HG02571 (cell line): ENCODE measurements at regions not wholly inside any gene's neighbourhood (a gene's known extent, or its start where the extent isn't known, plus 50 kb on each side); places are given as distances from the start of the nearest gene placed in this dataset.

Experiments
- ATAC-seq: cut with Tn5 transposase; IDR thresholded peaks from one replicate; pipeline ENCODE4 v1.9.1; 2021; ENCODE audit warnings: mild to moderate bottlenecking, moderate library complexity; ENCODE audit not compliant: unreplicated experiment

GRCh38 chrX:6783912-6784311 is 249.0 kb upstream of the VCX3A start:
- ATAC-seq: no peak

- no peak for ATAC-seq
These were observed 247.9 kb upstream of the VCX3A start for GRCh38 chrX:6782831-6783230.

- no peak for ATAC-seq
These were observed 243.9 kb upstream of the VCX3A start for GRCh38 chrX:6778544-6779503.

- ATAC-seq: no peak
These were observed 242.5 kb upstream of the VCX3A start for GRCh38 chrX:6777238-6778002.

GRCh38 chrX:6770936-6771335 is 236.0 kb upstream of the VCX3A start:
- ATAC-seq: no peak

DNA sequence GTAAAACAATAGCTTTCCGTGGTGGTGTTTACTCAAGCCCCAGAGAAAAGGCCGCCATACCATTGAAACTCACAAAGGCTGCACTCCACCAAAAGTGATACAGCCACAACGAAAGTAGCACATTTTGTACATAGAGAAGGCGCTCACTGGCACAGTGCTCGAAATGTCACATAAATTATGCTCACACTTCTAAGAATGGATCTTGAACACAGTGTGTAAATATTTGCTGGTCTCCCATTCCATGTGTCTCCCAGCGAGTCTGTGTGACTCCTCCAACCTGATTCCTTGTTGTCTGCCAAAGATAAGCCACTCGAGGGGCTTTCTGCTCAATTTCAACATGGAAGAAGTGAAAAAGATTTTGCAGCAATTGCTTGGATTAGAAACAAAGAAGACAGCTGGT is 234.0 kb upstream of the VCX3A start:
- no peak for ATAC-seq

DNA sequence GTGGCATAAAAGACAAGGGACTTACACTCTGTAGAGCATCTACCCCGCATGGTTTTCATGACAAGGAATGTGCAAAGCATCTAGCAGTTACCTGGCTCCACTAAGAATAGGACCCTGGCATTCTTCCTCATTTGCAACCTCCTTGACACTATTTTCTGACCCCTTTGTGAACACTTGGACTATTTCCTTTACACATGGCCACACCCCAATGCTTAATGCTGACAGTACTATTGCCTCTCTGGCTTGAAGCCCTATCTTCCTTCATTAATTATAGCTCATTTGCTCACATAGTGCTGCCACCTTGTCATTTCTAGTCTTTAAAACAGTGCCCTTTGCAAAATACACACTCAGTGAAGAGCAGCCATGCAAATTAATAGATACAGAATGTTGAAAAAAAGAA is 226.3 kb upstream of the VCX3A start:
- no peak for ATAC-seq

DNA sequence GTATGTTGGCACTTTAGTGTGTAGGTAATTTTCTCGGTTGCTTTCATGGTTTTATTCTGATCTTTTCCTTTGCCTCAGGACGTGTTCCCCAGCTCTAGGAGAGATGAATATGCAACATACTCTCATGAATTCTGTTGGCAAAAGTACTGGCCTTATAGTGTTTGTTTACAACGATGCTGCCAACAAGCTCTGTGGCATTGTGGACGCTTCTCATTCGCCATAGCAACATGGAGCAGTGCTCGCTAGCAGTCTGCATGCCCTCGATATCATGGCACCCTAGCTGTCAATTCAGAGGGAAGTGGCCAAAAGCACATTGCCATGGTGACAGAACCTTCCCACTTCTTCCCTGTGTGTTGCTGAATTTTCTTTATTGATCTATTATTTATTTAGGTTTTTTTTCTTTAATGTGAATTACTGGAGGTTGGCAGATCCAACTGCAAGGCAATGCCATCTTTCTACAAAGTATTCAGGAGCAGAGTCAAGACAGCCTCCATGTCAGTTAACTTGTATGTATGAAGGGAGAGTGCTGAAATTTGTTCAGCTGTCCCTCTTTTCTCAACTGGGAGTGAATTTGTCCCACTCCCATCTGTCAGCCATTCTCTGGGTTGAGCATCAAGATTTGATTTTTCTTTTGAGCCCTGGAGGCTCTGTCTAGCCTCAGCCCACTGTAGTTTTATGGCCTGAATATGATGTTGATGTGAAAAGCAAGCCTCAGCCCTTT is 224.9 kb upstream of the VCX3A start:
- no peak for ATAC-seq

DNA sequence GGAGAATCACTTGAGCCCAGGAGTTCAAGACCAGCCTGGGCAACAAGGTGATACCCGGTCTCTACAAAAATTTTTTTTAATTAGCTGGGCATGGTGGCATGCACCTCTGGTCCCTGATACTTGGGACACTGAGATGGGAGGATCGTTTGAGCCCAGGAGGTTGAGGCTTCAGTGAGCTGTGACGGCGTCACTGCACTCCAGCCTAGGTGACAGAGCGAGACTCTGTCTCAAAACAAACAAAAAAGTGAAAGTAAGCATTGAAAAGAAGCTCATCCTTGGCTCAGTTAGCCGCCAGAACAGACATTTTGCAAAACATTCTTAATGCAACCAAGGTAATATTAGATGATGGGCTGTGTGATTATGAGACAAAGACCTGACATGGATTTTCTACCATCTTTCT is 223.3 kb upstream of the VCX3A start:
- ATAC-seq: no peak

DNA sequence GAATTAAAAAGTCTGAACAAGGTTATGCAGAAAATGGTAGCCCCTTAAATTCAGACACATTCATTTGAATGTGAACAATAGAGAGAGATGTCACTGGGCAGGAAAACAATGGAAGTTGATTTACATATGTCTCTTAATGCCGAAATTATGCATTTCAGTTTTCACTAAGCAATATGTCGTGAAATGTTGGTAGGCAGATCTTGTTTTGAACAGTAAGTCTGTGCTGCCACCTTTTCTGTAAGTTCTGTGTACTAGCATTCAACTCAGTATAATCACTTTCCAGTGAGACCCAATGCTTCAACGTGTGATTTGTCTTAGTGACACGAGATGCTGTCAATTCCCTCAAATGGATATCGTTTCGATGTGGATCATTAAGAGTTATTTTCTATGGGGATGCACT is 222.7 kb upstream of the VCX3A start:
- no peak for ATAC-seq

- no peak for ATAC-seq
These were observed 213.7 kb upstream of the VCX3A start for GRCh38 chrX:6748595-6748994.

DNA sequence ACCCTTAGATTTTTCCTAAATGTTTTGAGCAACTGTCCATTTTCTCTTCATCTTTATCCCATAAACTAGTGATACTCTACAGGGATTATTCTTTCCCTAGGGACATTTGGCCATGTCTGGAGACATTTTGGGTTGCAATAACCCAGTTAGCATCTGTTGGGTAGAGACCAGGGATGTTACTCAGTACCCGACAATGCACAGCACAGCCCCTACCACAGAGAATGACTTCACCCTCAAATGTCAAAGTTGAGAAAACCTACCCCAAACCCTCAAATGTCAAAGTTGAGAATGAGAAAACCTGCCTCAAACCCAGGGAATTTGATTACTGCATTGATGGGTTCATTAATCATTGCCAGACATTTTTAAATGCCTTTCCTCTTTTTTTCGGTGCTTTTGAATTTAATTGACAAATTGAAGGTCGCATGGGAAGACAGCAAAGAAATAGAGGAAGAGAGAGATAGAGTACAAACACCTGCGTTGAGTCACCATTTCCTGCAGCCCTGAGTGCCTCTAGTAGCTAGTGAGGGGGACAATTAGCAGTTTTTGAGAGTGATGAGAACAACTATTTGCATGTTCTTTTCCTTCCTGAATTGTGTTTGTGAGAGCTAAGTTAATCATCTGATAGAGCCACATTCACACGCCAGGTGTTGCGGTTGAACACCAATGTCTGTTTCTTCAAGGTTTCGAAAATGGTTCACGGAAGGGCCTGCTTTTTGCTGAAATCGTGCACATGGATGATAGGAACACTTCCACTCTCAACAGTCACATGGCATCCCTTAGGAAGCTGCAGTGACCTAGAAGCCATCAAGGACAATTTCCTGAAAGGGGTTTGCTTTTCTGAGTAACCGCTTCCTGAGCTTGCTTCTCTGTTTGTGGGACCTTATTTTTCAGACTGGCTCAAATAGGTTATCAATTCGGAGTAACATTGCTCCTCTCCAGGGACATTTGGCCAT is 203.9 kb upstream of the VCX3A start:
- peak; percentile 97 for ATAC-seq

DNA sequence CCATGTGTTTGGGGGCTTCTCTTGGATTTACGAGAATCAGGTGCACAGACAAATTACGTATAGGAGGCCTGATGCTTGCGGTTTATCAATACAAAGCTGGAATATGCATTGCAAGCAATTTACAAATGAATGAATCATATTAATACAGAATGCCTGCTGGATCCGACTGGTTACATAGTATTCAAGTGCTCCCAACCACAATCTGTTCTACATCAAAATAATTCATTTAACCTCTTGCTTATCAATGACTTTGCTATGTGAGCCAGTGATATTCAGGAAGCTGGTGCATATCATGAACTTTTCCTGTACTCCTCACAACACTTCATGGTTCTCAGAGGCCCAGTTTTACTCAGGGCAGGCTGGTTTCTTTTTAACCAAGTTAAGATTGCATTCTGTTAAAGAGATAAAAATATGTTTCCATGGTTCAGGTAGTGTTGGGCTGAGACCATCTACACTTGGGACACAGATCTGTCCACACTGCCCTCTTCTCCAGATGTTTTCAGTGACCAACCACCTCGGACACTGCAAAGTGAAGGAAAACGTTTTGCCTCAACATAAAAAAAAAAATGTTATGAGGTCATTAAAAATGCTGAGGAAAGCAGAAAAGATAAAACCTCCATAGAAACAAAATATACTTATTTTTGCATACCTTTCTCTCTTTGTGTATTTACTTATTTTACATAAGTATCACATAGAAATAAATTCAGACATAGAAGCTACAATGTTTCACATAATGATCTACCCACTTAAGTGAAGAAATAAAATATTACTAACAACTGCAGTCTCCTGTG is 200.1 kb upstream of the VCX3A start:
- ATAC-seq: no peak

DNA sequence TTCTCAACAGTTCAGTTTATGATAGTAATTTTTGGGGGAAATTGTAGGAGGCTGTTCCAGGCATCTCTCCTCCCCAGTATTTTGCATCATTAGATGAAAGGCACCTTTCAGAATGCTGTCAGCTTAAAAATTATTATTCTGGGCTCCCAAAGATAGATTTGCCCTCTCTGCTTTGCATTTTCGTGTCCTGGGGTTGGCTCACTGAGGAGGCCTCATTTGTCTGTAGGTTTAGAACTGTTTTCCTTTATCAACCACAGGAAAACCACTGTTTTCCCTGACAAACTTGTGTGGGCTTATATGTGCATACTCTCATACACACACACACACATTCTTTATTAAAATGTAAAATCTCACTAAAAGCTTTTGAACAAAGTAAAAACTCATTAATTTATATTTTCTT is 197.2 kb upstream of the VCX3A start:
- no peak for ATAC-seq

DNA sequence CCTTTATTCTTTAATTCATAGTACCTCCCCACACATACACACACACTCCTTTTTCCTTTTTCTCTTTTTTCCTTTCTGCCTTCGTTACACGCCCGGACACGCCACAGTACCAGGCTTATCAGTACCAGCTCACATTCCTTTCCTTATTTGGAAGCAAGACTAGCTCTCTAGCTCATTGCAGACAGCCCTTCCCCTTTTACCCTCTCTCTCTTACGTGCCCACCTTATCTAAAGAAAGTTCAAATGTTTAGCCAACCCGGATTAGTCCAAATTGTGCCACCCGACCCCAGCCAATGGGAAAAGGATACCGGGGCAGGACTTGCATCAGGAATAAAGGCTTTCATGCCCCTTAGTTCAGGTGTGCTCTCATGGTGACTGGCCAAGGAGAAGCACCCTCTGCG is 194.7 kb upstream of the VCX3A start:
- no peak for ATAC-seq

DNA sequence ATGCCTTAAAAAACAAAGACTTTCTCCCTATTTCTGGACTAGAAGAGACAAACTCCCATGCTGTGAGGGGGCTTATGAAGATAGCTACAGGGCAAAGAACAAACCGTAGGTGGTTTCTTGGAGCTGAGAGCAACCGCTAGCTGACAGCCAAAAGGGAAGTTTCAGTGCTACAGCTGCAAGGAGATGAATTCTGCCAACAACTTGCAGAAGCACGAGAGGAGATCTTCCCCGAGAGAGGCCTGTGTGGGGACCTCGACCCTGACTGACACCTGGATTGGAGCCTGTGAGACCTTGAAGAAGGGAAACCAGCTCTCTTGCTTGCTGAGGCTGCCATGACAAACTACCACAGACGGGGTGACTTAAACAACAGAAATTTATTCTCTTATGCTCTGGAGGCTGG is 183.8 kb upstream of the VCX3A start:
- peak; percentile 83 for ATAC-seq

- no peak for ATAC-seq
These were observed 173.9 kb upstream of the VCX3A start for GRCh38 chrX:6708676-6709380.

DNA sequence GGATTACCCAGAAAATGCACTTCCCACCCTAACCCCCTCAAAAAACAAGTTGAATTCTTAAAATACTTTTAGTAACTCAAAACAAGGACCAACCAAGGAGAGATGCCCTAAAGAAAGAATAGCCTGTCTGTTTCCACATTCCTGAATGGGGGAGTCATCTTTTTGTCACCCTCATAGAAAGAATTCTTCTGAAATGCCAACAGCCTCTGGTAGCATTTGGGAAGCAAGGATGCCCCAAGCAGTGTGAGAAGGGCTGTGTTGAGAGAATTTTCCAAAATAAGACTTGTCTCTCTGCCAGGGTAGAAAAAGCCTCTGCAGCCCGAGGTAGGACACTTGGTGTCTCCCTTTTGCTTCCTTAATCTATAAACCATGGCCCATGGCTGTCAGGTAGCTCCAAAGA is 173.1 kb upstream of the VCX3A start:
- ATAC-seq: no peak

DNA sequence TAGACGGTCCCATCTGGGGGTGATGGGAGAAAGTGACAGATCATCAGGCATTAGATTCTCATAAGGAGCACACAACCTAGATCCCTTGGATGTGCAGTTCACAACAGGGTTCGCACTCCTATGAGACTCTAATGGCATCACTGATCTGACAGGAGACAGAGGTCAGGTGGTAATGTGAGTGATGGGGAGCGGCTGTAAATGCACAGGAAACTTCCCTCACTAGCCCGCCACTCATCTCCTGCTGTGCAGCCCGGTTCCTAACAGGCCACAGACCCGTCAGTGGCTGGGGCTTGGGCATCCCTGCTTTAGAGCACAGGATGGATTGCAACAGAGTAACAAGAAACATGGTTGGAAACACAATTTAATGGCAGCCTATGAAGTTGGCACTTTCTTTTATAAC is 172.6 kb upstream of the VCX3A start:
- no peak for ATAC-seq
